ENCODE measurements at regions not wholly inside any gene's neighbourhood (a gene's known extent, or its start where the extent isn't known, plus 50 kb on each side); places are given as distances from the start of the nearest gene placed in this dataset.
"Not testable (repeated sequence)": the region's sequence is repeated elsewhere in the genome, so short reads cannot be mapped to it uniquely, and the experiment has no call there.

DNA sequence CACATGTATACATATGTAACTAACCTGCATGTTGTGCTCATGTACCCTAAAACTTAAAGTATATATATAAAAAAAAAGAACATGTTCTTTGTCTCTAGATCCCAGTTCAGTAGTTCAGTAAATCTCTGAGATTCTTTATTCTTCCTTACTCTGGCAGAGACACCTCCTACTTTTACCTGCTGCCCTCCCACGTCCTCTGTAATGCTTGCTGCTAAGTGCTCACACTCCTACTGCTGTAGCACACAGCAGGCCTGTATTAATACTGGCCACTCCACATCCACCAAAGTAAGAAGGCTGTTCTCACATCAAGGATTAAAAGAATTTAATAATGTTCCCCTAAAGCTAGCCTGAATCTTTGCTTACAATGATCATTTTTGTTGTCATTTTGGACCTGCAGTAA is 648.4 kb upstream of the EYS start:
- no peak for DNase-seq (ENCODE audit: low read depth)

DNA sequence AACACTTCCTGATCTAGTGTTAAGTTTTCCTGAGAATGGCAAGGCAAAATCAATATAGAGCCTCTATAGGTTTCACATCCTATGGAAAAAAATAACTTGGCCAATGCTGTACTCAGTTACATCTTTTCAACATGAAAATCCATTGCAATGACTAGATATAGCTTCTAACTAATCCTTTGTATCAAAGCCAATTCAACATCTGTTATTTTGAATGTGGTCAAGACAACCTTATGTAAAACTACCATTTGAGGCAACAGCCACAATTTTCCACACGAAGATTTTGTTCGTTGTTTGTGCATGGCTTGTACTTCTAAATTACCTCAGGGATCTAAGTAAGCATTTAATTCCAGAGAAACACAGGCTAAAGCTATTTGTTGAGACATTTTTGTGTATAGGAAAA is 637.8 kb upstream of the EYS start:
- no peak for DNase-seq (ENCODE audit: low read depth)

DNA sequence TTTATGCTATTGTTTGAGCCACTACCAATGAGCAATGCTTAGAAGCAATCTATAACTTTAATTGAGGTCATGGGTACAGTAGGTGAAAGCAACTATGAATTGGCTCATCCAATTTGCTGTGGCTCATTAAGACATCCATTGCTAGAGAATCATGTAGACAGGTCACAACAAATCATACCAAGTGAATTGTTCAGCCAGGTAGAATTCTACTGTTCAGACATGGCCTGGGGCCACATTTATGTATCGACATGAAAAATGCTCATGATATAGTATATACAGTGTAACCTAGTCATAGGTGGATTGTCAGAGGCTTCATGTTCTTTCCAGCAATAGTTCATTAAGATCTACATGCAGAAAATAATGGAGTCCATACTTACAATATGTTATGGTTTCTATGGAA is 633.7 kb upstream of the EYS start:
- DNase-seq (ENCODE audit: low read depth), result no peak

DNA sequence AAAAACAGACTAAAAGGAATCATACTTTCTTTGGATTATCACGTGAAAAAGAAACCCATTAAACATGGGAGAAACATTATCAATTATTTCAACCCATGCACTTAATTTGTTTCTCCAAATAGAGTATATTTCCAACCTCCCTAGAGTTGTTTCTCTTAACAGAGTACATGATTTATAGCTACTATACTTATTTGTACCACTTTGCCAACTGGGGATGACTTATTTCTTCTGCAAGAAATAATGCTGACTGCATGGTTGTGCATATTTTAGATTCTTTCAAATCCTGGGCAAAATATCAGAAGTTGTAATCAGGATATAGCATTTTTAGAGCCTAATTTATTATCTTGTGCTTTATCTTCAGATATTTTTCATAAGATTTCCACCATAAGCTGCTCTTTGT is 629.1 kb upstream of the EYS start:
- no peak for DNase-seq (ENCODE audit: low read depth)

DNA sequence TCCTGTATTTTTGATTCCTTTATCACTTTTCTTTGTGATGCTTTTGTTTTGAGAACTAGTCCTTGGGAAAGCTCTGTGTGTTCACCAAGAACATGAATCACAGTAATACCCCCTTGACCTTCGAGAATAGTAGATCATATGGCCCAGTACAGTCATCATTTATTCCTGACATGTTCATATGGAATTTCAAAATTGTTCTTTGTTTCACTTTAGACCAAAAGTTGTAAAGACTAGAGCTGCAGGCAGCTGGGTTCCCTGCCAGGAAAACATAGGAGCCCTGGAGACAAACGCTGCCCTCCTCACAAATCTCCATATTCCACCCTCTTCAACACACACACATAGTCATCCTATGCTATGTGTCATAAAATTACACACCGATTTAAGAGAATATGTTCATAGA is 621.2 kb upstream of the EYS start:
- no peak for DNase-seq (ENCODE audit: low read depth)

DNA sequence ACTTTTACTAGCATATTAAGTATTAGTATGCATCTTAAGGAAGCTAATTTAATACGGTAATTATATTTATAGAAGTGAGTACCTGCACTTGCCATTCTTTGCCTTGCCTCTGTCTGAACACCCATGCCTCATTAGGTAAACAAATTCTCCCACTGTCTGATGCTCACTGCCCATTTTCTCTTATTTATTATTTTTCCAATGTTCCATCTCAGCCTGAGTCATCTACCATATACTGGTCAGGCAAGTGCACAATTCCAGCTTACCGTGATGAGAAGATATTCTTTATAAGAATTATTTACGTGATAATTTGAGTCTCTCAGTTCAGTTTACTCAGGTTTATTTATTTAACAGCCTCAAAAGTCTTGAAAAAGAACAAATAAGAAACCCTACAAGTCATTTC is 619.2 kb upstream of the EYS start:
- DNase-seq (ENCODE audit: low read depth), result no peak

DNA sequence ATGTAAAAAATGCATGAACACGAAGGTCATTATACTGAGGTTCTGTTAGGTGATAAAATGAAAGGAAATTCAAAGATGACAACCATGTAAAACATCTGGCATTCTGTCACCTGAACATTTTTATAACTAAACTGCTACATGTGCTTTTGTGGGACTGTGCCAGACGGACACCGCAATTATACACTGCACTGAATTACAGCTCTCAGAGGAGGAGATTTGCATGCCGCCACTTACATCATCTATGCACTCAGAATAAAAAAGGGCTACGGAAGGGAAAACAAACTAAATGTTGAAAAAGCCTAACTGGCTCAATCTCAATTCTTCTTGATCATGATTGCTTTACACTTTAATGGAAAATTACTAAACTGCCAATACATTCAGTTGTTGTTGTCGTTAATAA is 614.0 kb upstream of the EYS start:
- DNase-seq (ENCODE audit: low read depth), result no peak

DNA sequence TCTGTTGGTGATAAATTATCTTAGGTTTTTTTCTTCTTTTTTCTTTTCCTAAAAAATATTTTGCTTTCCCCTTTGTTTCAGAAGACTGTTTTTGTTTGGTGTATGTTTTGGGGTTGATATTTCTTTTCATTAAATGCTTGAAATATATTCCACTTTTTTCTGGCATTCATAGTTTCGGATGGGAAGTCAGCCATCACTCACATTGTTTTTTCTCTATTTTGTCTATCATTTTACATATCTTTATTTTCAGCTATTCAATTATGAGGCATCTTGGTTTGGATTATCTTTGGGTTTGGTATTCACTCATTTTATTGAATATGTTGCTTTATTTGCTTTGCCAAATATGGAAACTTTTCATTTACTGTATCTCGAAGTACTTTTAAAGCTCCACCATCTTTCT is 600.5 kb upstream of the EYS start:
- DNase-seq (ENCODE audit: low read depth), result peak; percentile 1

DNA sequence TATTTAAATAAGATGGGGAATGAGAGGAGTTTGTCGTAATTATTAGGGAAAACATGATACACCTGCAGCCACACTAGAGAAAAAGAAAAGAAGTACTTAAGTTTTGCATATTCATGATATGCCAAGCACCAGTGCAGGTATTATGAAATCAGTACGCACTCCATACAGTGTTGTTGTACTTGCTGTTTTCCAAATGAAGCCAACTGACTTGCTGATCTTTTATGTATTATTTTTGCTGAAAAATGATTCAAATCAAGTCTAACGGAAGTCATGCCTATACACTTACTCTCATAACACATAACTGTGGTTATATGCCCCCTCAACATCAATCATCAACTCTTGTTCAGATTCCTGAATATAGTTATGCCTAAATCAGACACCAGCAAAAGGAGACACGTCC is 584.9 kb upstream of the EYS start:
- no peak for DNase-seq (ENCODE audit: low read depth)

DNA sequence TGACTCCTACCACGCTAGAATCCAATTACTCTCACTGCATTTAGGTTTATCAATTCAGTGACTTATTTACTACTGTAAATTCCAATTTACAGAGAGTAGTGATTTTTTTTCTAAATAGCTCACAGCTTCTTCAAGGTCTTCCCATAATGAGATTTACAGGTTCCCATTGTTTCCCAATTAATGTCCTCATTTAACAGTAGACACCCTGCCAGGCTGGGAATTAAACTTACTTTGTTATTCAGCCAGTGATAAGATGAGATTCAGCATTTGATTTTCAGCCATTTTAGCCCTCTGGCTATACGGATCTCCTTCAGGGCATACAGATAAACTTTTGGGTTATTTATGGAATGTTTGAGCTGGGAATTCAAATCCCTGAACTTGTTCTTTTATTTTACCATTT is 582.9 kb upstream of the EYS start:
- no peak for DNase-seq (ENCODE audit: low read depth)

DNA sequence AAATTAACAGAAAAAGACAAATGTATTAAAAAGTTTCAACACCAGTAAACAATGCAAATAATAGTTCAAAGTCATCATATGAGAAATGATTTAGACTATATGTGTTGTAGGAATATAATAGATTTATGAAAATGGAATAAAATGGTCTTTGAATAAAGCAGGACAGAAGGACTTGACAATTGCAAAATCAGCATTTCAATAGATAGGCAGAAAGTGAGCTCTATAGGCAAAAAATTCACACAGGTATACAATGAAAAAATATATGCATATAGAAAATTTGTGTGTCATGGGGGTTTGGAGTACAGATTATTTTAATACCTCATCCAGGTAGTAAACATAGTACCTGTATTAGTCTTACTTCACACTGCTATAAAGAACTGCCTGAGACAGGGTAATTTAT is 571.1 kb upstream of the EYS start:
- DNase-seq (ENCODE audit: low read depth), result no peak

DNA sequence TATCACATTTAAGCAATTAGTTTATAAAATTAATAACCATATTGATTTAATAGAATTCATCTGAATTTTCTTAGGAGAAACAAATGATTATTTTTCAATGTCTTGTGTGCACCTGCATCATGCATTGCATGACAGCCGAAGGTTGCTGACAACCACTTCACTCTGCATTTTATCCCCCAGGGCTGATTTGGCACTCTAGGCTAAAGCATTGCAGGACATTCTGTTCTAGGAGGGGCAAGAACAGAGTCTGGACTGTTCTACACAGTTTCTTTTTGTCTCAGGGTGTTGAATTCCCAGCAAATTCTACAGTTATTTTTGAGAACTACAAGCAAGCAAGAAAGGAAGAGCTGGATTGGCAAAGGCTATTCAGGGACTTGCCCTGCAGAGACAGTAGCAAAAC is 570.4 kb upstream of the EYS start:
- DNase-seq (ENCODE audit: low read depth), result no peak

DNA sequence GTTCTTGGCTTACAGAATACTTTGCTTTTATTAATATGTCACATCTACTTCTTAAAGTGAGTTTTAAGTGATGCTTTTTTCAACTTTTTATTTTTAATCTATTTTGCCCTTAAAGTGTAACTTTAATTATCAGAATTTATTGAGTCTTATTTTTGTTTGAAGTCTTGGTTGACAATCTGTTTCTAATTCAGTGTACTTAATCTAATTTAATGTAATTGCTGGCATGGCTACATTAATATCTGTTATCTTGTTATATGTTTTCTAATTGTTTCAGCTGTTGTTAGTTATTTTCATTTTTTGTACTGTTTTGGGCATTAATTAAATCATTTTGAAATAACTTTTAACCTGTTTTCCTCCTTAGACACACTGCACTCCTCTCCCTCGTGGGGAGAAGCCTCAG is 558.7 kb upstream of the EYS start:
- no peak for DNase-seq (ENCODE audit: low read depth)

DNA sequence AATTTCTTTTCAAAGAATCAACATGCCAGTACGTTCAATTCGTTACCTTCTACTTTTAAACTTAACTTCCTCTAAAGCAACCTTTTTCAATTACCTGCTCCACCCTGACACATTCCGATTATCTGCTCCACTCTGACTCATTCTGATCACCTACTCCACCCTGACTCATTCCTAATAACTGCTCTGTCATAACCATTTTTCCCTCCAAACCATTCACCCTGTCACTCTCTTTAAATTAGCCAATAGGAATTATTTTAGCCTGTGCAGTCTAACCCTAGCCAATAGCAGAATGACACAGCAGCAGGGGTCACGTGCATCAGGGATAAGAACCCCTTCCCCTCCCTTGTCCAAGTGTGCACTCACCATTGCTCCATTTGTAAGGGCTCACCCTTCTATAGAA is 557.4 kb upstream of the EYS start:
- no peak for DNase-seq (ENCODE audit: low read depth)

DNA sequence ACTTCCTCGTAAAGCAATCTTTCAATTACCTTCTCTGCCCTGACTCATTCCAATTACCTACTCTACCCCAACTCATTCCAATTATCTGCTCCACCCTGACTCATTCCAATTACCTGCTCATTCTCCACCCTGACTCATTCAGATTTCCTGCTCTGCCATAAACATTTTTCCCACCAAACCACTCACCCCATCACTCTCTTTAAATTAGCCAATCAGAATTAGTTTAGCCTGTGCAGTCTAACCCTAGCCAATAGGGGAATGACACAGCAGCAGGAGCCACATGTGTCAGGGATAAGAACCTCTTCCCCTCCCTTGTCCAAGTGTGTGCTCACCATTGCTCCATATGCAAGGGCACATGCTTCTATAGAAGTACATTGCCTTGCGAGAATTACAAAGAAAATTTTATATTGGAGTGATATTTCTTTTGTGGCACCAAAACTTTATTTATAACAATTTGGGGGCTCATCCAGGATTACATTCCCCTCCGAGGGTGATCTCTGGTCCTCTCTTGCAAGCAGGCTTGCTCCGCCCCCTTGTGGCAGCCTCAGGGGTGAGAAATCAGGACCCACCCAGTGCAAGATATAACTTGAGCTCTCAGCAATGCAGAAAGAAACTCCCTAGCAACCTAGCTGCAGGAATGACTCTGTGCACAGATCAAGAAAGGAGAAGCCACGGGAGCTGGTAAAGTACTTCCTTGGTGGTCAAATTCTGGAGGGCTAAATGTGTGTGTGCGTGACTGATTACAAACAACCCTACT is 551.9 kb upstream of the EYS start:
- DNase-seq (ENCODE audit: low read depth), result not testable (repeated sequence)

DNA sequence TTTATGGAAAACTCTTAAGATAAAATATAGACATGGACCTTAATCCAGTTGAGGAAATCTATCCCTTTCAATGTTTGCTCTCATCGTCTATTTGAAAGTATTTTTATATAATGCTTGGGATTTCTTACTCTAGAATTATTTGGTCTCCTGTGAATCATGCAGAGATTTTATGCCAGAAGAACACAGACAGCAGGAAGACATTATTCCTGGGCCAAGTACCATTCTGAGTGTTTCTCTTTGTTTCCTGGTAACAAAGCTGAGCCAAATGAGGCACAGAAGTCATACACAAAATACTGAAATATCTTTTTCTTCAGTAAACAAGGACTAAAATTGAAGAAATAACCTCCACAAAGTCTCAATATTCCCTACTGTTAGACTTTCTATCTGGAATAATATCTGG is 538.2 kb upstream of the EYS start:
- DNase-seq (ENCODE audit: low read depth), result no peak

DNA sequence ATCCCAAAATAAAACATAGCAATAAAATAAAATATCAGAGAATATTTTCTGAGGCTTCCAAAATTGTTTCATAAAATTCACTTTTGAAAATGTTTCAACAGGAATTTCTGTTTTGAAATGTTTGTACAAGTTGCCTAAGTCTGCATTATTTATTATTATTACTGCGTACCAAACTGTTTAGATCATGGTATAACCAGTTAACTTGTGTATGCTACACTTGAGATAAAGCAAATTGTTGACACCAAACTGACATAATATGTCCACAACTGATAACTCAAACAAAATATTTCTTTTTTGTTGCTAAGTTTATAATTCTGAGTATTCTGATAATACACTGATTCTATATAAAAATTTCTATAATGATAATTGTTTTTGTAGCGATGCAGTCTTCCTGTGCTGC is 531.8 kb upstream of the EYS start:
- no peak for DNase-seq (ENCODE audit: low read depth)

DNA sequence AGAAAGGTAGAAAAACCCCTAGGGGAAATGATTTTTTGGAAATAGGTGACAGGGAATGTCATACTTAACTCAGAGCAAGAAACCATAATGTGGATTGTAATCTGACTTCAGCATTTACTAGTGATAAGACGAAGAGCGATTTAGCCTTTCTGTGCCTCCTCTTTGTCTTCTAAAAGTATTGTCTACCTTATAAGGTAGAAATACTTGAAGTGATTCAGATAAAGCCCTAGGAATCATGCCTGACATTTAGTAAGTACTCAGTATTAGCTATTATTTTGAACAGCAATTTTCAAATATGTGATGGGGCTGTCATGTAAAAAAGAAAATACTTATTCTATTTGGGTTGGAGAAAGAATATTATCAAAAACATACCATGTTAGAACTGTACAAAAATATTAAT is 525.9 kb upstream of the EYS start:
- DNase-seq (ENCODE audit: low read depth), result no peak

DNA sequence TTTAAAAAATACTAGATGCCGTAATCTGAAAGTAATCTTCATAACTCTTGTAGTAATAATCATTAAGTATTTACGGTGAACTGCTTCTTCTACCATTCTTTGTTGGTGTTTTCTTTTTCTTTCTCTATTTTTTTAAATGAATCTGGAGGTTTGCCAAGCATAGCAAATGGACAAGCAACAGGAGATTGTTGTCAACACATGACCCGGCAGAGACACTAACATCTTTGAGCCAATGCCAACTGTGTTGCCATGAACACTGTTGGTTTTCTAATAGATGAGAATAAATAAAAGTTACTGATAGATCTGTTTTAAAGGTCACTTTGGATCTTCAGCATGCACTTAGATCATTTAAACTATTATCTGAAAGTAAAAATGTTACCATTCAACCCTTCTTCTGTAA is 523.6 kb upstream of the EYS start:
- DNase-seq (ENCODE audit: low read depth), result peak; percentile 0

DNA sequence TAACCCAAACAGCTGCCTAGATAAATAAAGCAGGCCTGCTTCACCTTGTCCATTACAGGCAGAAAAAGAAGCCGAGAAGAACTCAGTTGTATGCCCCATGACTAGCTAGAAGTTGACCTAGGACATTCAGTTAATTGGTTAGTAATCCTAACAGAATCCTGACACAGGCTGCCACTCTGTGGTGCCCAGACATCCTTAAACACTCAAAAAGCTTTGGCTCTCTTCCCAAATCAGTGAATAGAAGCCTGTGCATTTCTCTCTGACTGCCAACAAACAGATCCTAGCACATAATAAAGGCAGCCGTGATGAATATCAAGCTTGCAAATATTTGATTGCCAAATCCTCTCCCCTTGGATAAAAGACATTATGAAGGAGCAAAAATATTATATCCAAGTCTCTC is 519.1 kb upstream of the EYS start:
- no peak for DNase-seq (ENCODE audit: low read depth)

DNA sequence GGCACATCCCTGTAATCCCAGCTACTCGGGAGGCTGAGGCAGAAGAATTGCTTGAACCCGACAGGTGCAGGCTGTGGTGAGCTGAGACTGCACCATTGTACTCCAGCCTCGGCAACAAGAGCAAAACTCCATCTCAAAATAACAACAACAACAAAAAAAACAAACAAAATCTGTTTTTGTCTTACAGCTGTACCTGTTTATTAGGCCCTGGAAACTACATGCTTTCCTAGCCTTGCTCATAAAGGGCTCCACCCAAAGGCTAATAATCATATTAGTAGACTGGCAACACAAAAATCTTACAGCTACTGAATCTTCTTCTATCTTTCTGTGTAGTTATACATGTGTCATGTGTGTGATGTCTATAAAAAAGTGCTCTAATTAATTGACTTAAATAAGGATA is 503.9 kb upstream of the EYS start:
- peak; percentile 1 for DNase-seq (ENCODE audit: low read depth)

DNA sequence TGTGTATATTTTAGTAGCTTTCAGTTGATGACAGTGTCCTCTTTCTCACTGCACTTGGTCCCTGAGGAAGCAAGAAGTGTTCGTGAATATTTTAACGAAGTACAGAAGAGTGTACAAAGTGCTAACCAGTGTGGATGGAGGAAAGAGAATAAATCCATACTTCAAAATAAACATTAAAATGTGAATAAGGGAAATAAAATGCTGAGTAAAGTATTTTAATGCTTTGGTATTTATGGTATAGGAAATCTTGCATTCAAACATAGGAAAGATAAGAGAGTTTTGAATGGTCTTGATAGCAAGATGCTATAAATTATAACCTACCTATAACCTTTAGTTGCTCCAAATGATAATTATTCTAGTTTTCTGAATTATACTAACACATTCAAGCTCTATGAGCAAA is 493.4 kb upstream of the EYS start:
- no peak for DNase-seq (ENCODE audit: low read depth)

DNA sequence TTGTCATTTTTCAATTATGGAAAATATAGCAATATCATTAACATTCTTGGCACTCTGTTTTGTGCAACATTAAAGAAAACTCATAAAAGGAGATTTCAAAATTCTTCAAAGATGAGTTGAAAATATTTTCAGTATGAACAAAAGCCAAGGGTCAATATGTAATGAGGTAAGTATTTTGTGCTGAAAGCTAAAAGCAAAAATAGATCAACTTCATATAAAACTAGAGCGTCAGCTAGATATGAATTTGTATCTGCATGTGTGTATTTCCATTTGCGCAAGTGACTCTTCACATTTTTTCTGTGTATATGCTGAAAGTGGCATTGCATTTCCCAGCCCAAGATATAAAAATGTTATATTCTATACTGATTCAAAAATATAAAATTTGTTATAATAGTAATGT is 492.1 kb upstream of the EYS start:
- no peak for DNase-seq (ENCODE audit: low read depth)

DNA sequence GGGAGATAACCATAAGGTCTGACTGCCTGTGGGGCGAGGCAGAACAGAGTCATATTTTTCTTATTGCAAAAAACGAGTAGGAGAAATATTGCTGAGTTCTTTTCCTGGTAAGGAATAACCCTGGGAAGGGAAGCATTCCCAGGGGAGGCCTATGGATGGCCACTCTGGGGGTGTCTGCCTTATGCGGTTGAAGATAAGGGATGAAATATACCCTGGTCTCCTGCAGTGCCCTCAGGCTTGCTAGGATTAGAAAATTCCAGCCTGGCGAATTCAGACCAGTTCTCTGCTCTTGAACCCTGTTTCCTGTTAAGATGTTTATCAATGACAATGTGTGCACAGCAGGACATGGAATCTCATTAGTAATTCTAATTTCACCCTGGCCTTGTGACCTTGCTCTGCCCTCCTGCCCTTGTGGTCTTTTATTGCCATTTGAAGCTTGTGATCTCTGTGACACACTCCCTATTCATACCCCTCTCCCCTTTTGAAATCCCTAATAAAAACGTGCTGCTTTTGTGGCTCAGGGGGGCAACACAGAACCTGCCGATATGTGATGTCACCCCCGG is 491.1 kb upstream of the EYS start:
- no peak for DNase-seq (ENCODE audit: low read depth)
